A549 (cell line): ENCODE measurements at regions not wholly inside any gene's neighbourhood (a gene's known extent, or its start where the extent isn't known, plus 50 kb on each side); places are given as distances from the start of the nearest gene placed in this dataset.

Experiments used
- EP300 ChIP-seq, 2 experiments: fragments of >200 bp; sonication (Bioruptor Twin); formaldehyde crosslinking; IDR thresholded peaks; 2 replicates in 1 of 2; 3 replicates in 1 of 2; pipeline ENCODE4 v1.6.1; 2016 to 2017
- POLR2A ChIP-seq: IDR thresholded peaks from 2 replicates; pipeline ENCODE4 v1.6.1; 2012; ENCODE audit warnings: mild to moderate bottlenecking, low read length
- TF ChIP-seq, protein P1 (sequence below): fragments of >200 bp; sonication (Bioruptor Twin); formaldehyde crosslinking; IDR thresholded peaks from 3 replicates; pipeline ENCODE4 v1.5.1; 2016

DNA sequence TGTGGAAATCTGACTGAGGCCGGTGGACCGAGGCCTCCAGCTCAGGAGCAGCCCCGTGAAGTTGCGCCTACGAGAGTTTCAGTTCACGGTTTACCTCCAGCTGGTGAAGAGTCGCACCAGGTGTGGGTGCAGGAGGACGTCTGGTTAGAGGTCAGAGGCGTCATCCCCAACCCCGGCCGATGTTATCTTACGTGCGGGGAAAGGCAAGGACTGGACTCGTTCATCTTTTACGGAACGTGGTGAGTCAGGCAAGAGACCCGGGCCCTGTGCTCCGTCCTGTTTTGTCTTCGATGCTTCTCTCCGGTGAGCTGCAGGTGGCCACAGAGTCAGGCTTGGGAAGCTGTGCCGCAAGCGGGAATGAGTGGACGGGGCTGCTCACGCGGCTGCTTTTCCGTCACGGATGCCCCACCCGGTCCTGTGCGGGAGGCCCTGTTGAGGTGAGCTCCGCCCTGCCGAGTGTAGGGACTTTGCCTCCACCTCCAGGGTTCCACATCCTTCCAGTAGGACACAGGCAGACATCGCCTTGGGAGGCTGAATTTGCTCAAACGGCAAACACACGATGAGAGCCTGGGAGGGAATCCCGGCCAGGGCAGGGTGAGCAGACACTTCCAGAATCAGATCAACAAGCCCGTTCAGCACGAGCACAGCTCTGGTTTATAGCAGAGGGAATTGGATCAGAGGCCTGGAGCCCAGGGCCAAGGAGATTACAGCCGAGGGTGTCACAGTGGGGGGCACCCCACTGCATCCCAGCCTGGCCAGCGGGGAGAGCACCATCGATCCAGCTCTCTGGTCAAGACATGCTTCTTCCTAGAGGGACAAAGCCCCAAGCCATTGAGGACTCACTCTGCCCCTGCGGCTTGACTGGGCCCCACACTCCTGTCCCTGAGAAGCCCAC, 50.1 kb upstream of the INPP5A start:
- TF ChIP-seq, protein P1, sequence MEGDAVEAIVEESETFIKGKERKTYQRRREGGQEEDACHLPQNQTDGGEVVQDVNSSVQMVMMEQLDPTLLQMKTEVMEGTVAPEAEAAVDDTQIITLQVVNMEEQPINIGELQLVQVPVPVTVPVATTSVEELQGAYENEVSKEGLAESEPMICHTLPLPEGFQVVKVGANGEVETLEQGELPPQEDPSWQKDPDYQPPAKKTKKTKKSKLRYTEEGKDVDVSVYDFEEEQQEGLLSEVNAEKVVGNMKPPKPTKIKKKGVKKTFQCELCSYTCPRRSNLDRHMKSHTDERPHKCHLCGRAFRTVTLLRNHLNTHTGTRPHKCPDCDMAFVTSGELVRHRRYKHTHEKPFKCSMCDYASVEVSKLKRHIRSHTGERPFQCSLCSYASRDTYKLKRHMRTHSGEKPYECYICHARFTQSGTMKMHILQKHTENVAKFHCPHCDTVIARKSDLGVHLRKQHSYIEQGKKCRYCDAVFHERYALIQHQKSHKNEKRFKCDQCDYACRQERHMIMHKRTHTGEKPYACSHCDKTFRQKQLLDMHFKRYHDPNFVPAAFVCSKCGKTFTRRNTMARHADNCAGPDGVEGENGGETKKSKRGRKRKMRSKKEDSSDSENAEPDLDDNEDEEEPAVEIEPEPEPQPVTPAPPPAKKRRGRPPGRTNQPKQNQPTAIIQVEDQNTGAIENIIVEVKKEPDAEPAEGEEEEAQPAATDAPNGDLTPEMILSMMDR, result no peak
- no peak for TF ChIP-seq POLR2A
- no peak for TF ChIP-seq EP300 (IDR thresholded peaks at IDR 0.05)
